HL-60 (cell line): ENCODE measurements at regions not wholly inside any gene's neighbourhood (a gene's known extent, or its start where the extent isn't known, plus 50 kb on each side); places are given as distances from the start of the nearest gene placed in this dataset.

Experiments
- CTCF ChIP-seq: IDR thresholded peaks from one replicate; pipeline ENCODE4 v1.5.1; 2011; ENCODE audit warnings: low read length, control low read depth, inconsistent platforms; ENCODE audit not compliant: insufficient read depth
- GABPA ChIP-seq: IDR thresholded peaks from 2 replicates; pipeline ENCODE4 v1.6.1; 2012; ENCODE audit warnings: low read depth
- POLR2AphosphoS5 ChIP-seq: IDR thresholded peaks from 2 replicates; pipeline ENCODE4 v1.6.1; 2012; ENCODE audit warnings: low read depth
- REST ChIP-seq: IDR thresholded peaks from 2 replicates; pipeline ENCODE4 v1.6.1; 2012; ENCODE audit warnings: low read depth; ENCODE audit not compliant: insufficient replicate concordance

- TF ChIP-seq CTCF (no peak), POLR2AphosphoS5 (no peak), GABPA (no peak), REST (no peak)
Observed at GRCh38 chr13:79997244-79997643, 343.7 kb downstream of the SPRY2 start.
